ENCODE measurements at regions not wholly inside any gene's neighbourhood (a gene's known extent, or its start where the extent isn't known, plus 50 kb on each side); places are given as distances from the start of the nearest gene placed in this dataset.

GRCh38 chr2:39530411-39530866 is 93.4 kb upstream of the MAP4K3 start:
- ChIA-PET POLR2A (interaction anchor here (1.0 kb wide), 1 partner anchor 14 kb away, joined by 5 read pairs; no protein-coding TSS in a partner anchor), CTCF (interaction anchor here (0.6 to 2.1 kb wide), 3 partner anchors 11 to 158 kb away, joined by 3 to 6 read pairs (median 3); no protein-coding TSS in a partner anchor)
- no peak overlapping the region for H3K27ac ChIP-seq (ENCODE audit: low read depth, low read length)

GRCh38 chr2:39531220-39531777 is 94.2 kb upstream of the MAP4K3 start:
- Histone ChIP-seq H3K27me3 (ENCODE audit: control insufficient read depth, insufficient read depth, low read length) (no peaks in the 10 kb centered on the region), H3K9me3 (ENCODE audit: control insufficient read depth, insufficient read depth, low read length) (no peaks in the 10 kb centered on the region), H3K4me3 (ENCODE audit: low read depth, low read length) (no peak overlapping the region), H3K27ac (ENCODE audit: low read depth, low read length) (no peak overlapping the region)
- ChIA-PET CTCF (interaction anchor here (0.7 to 2.1 kb wide), 3 partner anchors 12 to 201 kb away, joined by 3 to 6 read pairs (median 3); no protein-coding TSS in a partner anchor), POLR2A (no interaction called here)
- DNase-seq (ENCODE audit: low read depth, low spot score): no peak
- TF ChIP-seq, protein P1, sequence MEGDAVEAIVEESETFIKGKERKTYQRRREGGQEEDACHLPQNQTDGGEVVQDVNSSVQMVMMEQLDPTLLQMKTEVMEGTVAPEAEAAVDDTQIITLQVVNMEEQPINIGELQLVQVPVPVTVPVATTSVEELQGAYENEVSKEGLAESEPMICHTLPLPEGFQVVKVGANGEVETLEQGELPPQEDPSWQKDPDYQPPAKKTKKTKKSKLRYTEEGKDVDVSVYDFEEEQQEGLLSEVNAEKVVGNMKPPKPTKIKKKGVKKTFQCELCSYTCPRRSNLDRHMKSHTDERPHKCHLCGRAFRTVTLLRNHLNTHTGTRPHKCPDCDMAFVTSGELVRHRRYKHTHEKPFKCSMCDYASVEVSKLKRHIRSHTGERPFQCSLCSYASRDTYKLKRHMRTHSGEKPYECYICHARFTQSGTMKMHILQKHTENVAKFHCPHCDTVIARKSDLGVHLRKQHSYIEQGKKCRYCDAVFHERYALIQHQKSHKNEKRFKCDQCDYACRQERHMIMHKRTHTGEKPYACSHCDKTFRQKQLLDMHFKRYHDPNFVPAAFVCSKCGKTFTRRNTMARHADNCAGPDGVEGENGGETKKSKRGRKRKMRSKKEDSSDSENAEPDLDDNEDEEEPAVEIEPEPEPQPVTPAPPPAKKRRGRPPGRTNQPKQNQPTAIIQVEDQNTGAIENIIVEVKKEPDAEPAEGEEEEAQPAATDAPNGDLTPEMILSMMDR (IDR thresholded peaks at IDR 0.05; ENCODE audit: low read depth, low read length): no peak

More at GRCh38 chr2:39530411-39530866, 93.4 kb upstream of the MAP4K3 start:
- no peaks in the 10 kb centered on the region for H3K27me3 ChIP-seq (ENCODE audit: control insufficient read depth, insufficient read depth, low read length)
- no peak overlapping the region for H3K4me3 ChIP-seq (ENCODE audit: low read depth, low read length)
- TF ChIP-seq, protein P1 (IDR thresholded peaks at IDR 0.05; ENCODE audit: low read depth, low read length): peak; percentile 19; the same call in 1 of the 2 replicates
- no peak for DNase-seq (ENCODE audit: low read depth, low spot score)
- H3K9me3 ChIP-seq (ENCODE audit: control insufficient read depth, insufficient read depth, low read length): no peaks in the 10 kb centered on the region

DNA sequence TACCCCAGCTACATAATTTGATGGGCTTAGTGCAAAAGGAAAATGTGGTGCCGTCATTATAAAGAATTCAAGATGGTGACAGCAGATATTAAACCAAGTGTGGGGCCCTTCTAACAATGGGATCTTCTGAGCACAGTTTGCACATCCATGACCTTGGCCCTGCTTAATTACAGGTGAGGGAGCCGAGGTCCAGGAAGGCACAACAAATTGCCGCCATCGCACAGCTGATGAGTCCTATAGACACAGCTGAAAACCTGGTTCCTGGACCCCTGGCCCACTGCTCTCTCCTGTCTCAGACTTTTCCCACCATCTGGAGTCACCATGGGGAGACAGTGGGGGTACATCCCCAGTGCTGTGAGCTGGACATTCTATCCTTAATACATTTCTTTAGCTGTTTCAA is 95.8 kb upstream of the MAP4K3 start:
- TF ChIP-seq, protein P1 (IDR thresholded peaks at IDR 0.05; ENCODE audit: low read depth, low read length): no peak
- H3K27ac ChIP-seq (ENCODE audit: low read depth, low read length): no peak overlapping the region
- CTCF ChIA-PET: interaction anchor here (0.8 to 2.0 kb wide), 2 partner anchors 9 to 61 kb away, joined by 3 to 5 read pairs; no protein-coding TSS in a partner anchor
- DNase-seq (ENCODE audit: low read depth, low spot score): no peak
- H3K27me3 ChIP-seq (ENCODE audit: control insufficient read depth, insufficient read depth, low read length): no peaks in the 10 kb centered on the region
- POLR2A ChIA-PET: no interaction called here
- no peaks in the 10 kb centered on the region for H3K9me3 ChIP-seq (ENCODE audit: control insufficient read depth, insufficient read depth, low read length)
- no peak overlapping the region for H3K4me3 ChIP-seq (ENCODE audit: low read depth, low read length)

DNA sequence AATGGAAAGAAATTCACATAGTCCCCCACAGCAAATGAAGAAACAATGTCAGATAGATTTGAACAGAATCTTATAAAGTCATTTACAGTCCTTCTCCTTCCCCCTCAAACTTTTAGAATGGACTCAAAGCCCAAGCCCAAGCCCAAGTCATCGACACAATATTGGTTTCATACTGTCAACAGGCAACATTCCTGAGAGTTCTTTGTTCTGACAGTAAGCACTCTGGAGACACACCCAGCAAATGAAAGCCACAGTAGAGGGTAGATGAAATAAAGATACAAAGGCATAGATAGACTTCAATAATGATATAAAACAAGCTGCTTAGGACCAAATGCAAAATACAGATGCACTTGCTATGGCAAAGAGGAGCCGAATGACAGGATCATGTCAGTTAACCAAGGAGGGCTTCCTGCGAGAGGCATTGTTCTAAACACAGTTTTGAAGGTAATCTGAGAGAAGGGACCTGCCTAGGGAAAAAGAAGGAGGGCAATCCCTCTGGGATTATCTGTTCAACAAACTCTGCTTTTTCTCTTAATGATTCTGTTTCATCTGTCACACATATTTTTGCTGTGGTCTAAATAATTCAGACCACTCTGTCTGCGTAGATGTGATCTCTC is 97.1 kb upstream of the MAP4K3 start:
- no peak for DNase-seq (ENCODE audit: low read depth, low spot score)
- ChIA-PET POLR2A (no interaction called here), CTCF (interaction anchor here (0.8 to 2.0 kb wide), 2 partner anchors 11 to 60 kb away, joined by 3 to 5 read pairs; no protein-coding TSS in a partner anchor)
- Histone ChIP-seq H3K4me3 (ENCODE audit: low read depth, low read length) (no peak overlapping the region), H3K27ac (ENCODE audit: low read depth, low read length) (no peak overlapping the region), H3K27me3 (ENCODE audit: control insufficient read depth, insufficient read depth, low read length) (no peaks in the 10 kb centered on the region), H3K9me3 (ENCODE audit: control insufficient read depth, insufficient read depth, low read length) (no peaks in the 10 kb centered on the region)
- TF ChIP-seq, protein P1 (IDR thresholded peaks at IDR 0.05; ENCODE audit: low read depth, low read length): no peak

DNA sequence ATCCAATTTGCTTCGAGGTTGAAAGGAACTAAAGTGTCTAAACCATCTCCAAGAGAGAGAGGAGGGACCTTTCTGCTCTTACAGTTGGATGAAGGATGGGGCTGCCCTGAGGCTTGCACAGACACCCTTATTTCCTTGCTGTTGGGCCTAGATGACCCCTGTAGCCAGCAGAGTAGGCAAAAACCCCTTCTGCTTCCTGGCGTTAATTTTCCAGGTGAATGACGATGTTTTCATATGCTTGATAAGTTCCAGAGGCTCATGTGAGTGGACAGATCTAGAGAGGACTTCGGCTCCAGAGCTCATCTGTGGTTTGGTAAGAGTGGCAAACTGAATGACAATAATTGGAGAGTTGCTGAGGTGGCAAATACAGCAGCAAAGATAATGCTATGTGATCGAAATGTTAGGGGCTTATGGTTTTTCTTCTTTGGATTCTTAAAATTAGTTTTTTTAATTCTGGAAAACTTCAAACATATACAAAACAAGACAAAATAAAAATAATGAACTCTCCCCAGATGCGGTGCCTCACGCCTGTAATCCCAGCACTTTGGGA is 98.6 kb upstream of the MAP4K3 start:
- H3K9me3 ChIP-seq (ENCODE audit: control insufficient read depth, insufficient read depth, low read length): no peaks in the 10 kb centered on the region
- H3K27me3 ChIP-seq (ENCODE audit: control insufficient read depth, insufficient read depth, low read length): no peaks in the 10 kb centered on the region
- CTCF ChIA-PET: no interaction called here
- no peak overlapping the region for H3K27ac ChIP-seq (ENCODE audit: low read depth, low read length)
- TF ChIP-seq, protein P1 (IDR thresholded peaks at IDR 0.05; ENCODE audit: low read depth, low read length): no peak
- DNase-seq (ENCODE audit: low read depth, low spot score): no peak
- no peak overlapping the region for H3K4me3 ChIP-seq (ENCODE audit: low read depth, low read length)
- POLR2A ChIA-PET: no interaction called here

All from AG04450 (cell line).